SK-N-MC (cell line): ENCODE measurements at regions not wholly inside any gene's neighbourhood (a gene's known extent, or its start where the extent isn't known, plus 50 kb on each side); places are given as distances from the start of the nearest gene placed in this dataset.

Source experiments
- DNase-seq: peaks from one replicate; pipeline ENCODE4 v3.0.0-alpha.2; 2011; ENCODE audit warnings: low read depth, low spot score
- H3K27ac ChIP-seq: fragments of 200-600 bp; sonication (generic); 2 replicates; pipeline ENCODE4 v1.5.1; 2016; ENCODE audit warnings: mixed run types
- H3K36me3 ChIP-seq: fragments of 200-600 bp; sonication (generic); 2 replicates; pipeline ENCODE4 v1.6.1; 2017; ENCODE audit warnings: antibody characterized with exemption, low read length, mixed read lengths; ENCODE audit not compliant: insufficient read depth
- H3K4me3 ChIP-seq: fragments of 200-600 bp; sonication (generic); 2 replicates; pipeline ENCODE4 v1.5.1; 2016
- H3K9ac ChIP-seq: fragments of 200-600 bp; sonication (generic); 2 replicates; pipeline ENCODE4 v1.8.0; 2017; ENCODE audit warnings: mixed run types, mixed read lengths; ENCODE audit not compliant: insufficient read length
- H3K9me3 ChIP-seq: fragments of 200-600 bp; sonication (generic); 2 replicates; pipeline ENCODE4 v1.6.1; 2017; ENCODE audit warnings: low read depth, mild to moderate bottlenecking, antibody characterized with exemption, low read length, moderate library complexity, mixed read lengths
- EZH2 ChIP-seq: fragments of 200-600 bp; sonication (generic); IDR thresholded peaks from one replicate; pipeline ENCODE4 v1.6.1; 2017; ENCODE audit warnings: antibody characterized with exemption
- FOXP2 ChIP-seq: optimal IDR thresholded peaks from 2 replicates; pipeline ENCODE3; 2011; ENCODE audit warnings: mild to moderate bottlenecking, moderate library complexity; ENCODE audit not compliant: insufficient read depth; ENCODE audit errors: extremely low read length, control extremely low read depth
- POLR2AphosphoS5 ChIP-seq: IDR thresholded peaks from 2 replicates; pipeline ENCODE4 v1.6.1; 2012; ENCODE audit warnings: mild to moderate bottlenecking, low read depth, low read length, borderline replicate concordance

GRCh38 chr15:47363653-47364052 is 353.7 kb upstream of the SEMA6D start:
- Histone ChIP-seq H3K9ac (no peak overlapping the region), H3K9me3 (no peaks in the 10 kb centered on the region), H3K36me3 (no peaks in the 10 kb centered on the region), H3K4me3 (peak overlapping the region; percentile 15), H3K27ac (peak overlapping the region; percentile 53)
- no peak for TF ChIP-seq EZH2
- TF ChIP-seq POLR2AphosphoS5, result peak; percentile 24; the same call in 1 of the 2 replicates
- peak; percentile 71 for DNase-seq

GRCh38 chr15:47364230-47365141 is 352.8 kb upstream of the SEMA6D start:
- peak overlapping the region; percentile 67 for H3K27ac ChIP-seq
- H3K9me3 ChIP-seq, result no peaks in the 10 kb centered on the region
- H3K9ac ChIP-seq, result no peak overlapping the region
- DNase-seq, result no peak
- TF ChIP-seq FOXP2 (no peak), POLR2AphosphoS5 (peak; percentile 51; the same call in 1 of the 2 replicates)
- peak overlapping the region; percentile 13 for H3K4me3 ChIP-seq
- H3K36me3 ChIP-seq, result no peaks in the 10 kb centered on the region

- Histone ChIP-seq H3K36me3 (no peaks in the 10 kb centered on the region), H3K4me3 (no peak overlapping the region), H3K27ac (no peak overlapping the region), H3K9me3 (no peaks in the 10 kb centered on the region), H3K9ac (no peak overlapping the region)
- TF ChIP-seq POLR2AphosphoS5, result no peak
- TF ChIP-seq FOXP2, result no peak
- TF ChIP-seq EZH2, result no peak
- DNase-seq, result no peak
These were observed 350.4 kb upstream of the SEMA6D start for GRCh38 chr15:47366884-47367283.

- no peak for DNase-seq
- no peaks in the 10 kb centered on the region for H3K9me3 ChIP-seq
- no peak overlapping the region for H3K9ac ChIP-seq
- TF ChIP-seq FOXP2 (no peak), POLR2AphosphoS5 (no peak), EZH2 (no peak)
- H3K36me3 ChIP-seq, result no peaks in the 10 kb centered on the region
- 0 out of 2 replicates have a peak overlapping the region, but pooled peaks have one; percentile 20 for H3K4me3 ChIP-seq
- H3K27ac ChIP-seq, result no peak overlapping the region
These were observed 349.4 kb upstream of the SEMA6D start for GRCh38 chr15:47367726-47368390.

- H3K9me3 ChIP-seq, result no peaks in the 10 kb centered on the region
- no peak overlapping the region for H3K27ac ChIP-seq
- no peaks in the 10 kb centered on the region for H3K36me3 ChIP-seq
- no peak overlapping the region for H3K4me3 ChIP-seq
- TF ChIP-seq POLR2AphosphoS5 (no peak), FOXP2 (no peak), EZH2 (no peak)
- no peak for DNase-seq
- no peak overlapping the region for H3K9ac ChIP-seq
These were observed 345.4 kb upstream of the SEMA6D start for GRCh38 chr15:47371939-47372338.

GRCh38 chr15:47374222-47374621 is 343.1 kb upstream of the SEMA6D start:
- no peak overlapping the region for H3K9ac ChIP-seq
- no peaks in the 10 kb centered on the region for H3K9me3 ChIP-seq
- DNase-seq, result no peak
- TF ChIP-seq FOXP2 (no peak), POLR2AphosphoS5 (no peak), EZH2 (no peak)
- no peak overlapping the region for H3K27ac ChIP-seq
- H3K36me3 ChIP-seq, result no peaks in the 10 kb centered on the region
- no peak overlapping the region for H3K4me3 ChIP-seq

- no peak overlapping the region for H3K9ac ChIP-seq
- DNase-seq, result no peak
- no peaks in the 10 kb centered on the region for H3K9me3 ChIP-seq
- TF ChIP-seq FOXP2 (no peak), POLR2AphosphoS5 (no peak)
- no peak overlapping the region for H3K27ac ChIP-seq
- no peaks in the 10 kb centered on the region for H3K36me3 ChIP-seq
- no peak overlapping the region for H3K4me3 ChIP-seq
These were observed 341.1 kb upstream of the SEMA6D start for GRCh38 chr15:47376190-47376589.

- Histone ChIP-seq H3K36me3 (no peaks in the 10 kb centered on the region), H3K4me3 (no peak overlapping the region), H3K9ac (no peak overlapping the region), H3K9me3 (no peaks in the 10 kb centered on the region), H3K27ac (no peak overlapping the region)
- TF ChIP-seq FOXP2 (no peak), EZH2 (no peak), POLR2AphosphoS5 (no peak)
- DNase-seq, result no peak
These were observed 339.8 kb upstream of the SEMA6D start for GRCh38 chr15:47377465-47377864.
